22Rv1 (cell line): ENCODE measurements at regions not wholly inside any gene's neighbourhood (a gene's known extent, or its start where the extent isn't known, plus 50 kb on each side); places are given as distances from the start of the nearest gene placed in this dataset.

ENCODE experiments used
- ZFX ChIP-seq: fragments of 450-650 bp; IDR thresholded peaks from 2 replicates; pipeline ENCODE4 v1.6.1; 2017; ENCODE audit warnings: antibody characterized with exemption, borderline replicate concordance
- TF ChIP-seq, protein P1 (sequence below): fragments of 450-650 bp; IDR thresholded peaks from 2 replicates; pipeline ENCODE4 v1.5.1; 2017; ENCODE audit warnings: mild to moderate bottlenecking

DNA sequence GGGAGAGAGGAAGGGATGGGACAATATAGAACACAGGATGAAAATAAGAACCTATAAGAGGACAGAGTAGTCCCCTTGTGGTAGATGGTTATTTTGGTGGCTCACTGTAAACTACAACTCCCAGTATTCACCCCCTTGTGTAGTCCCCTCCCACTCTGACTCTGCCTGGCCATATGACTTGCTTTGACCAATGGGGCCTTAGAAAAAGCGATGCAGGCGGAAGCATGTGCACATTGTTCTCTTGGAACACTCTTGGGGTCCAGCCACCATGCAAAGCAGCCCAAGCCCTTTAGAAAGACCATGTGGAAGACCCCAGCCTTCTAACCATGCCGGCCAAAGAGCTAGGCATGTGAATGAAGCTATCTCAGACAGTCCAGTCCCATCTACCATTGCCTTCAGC lies 415.0 kb downstream of the BCOR start:
- TF ChIP-seq, protein P1, sequence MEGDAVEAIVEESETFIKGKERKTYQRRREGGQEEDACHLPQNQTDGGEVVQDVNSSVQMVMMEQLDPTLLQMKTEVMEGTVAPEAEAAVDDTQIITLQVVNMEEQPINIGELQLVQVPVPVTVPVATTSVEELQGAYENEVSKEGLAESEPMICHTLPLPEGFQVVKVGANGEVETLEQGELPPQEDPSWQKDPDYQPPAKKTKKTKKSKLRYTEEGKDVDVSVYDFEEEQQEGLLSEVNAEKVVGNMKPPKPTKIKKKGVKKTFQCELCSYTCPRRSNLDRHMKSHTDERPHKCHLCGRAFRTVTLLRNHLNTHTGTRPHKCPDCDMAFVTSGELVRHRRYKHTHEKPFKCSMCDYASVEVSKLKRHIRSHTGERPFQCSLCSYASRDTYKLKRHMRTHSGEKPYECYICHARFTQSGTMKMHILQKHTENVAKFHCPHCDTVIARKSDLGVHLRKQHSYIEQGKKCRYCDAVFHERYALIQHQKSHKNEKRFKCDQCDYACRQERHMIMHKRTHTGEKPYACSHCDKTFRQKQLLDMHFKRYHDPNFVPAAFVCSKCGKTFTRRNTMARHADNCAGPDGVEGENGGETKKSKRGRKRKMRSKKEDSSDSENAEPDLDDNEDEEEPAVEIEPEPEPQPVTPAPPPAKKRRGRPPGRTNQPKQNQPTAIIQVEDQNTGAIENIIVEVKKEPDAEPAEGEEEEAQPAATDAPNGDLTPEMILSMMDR, result no peak
- TF ChIP-seq ZFX, result no peak
